MV-4-11 (cell line): ENCODE measurements at regions not wholly inside any gene's neighbourhood (a gene's known extent, or its start where the extent isn't known, plus 50 kb on each side); places are given as distances from the start of the nearest gene placed in this dataset.

ENCODE experiments used
- DNase-seq: peaks from one replicate; lab custom pipeline; 2025; lab: John Stamatoyannopoulos, UW

- DNase-seq, result peak; percentile 87
These were observed 115.1 kb upstream of the DAP start for GRCh38 chr5:10876006-10876744.

- DNase-seq, result no peak
These were observed 114.3 kb upstream of the DAP start for GRCh38 chr5:10875201-10875768.

- DNase-seq, result no peak
These were observed 113.5 kb upstream of the DAP start for GRCh38 chr5:10874541-10874940.

GRCh38 chr5:10870791-10871190 lies 109.8 kb upstream of the DAP start:
- DNase-seq, result no peak

- DNase-seq, result no peak
These were observed 107.9 kb upstream of the DAP start for GRCh38 chr5:10868956-10869355.

- no peak for DNase-seq
These were observed 106.6 kb upstream of the DAP start for GRCh38 chr5:10867389-10868303.

GRCh38 chr5:10866913-10867312 lies 105.9 kb upstream of the DAP start:
- no peak for DNase-seq

GRCh38 chr5:10863763-10864383 lies 102.8 kb upstream of the DAP start:
- peak; percentile 41 for DNase-seq

GRCh38 chr5:10862085-10862484 lies 101.1 kb upstream of the DAP start:
- no peak for DNase-seq

GRCh38 chr5:10861423-10861790 lies 100.4 kb upstream of the DAP start:
- DNase-seq, result no peak

GRCh38 chr5:10860645-10861422 lies 99.8 kb upstream of the DAP start:
- no peak for DNase-seq

GRCh38 chr5:10860196-10860543 lies 99.1 kb upstream of the DAP start:
- DNase-seq, result no peak

GRCh38 chr5:10859393-10860195 lies 98.6 kb upstream of the DAP start:
- no peak for DNase-seq

- no peak for DNase-seq
These were observed 97.9 kb upstream of the DAP start for GRCh38 chr5:10858945-10859344.

- no peak for DNase-seq
These were observed 97.3 kb upstream of the DAP start for GRCh38 chr5:10858307-10858706.

- DNase-seq, result no peak
These were observed 96.3 kb upstream of the DAP start for GRCh38 chr5:10857338-10857733.

- DNase-seq, result peak; percentile 86
These were observed 95.8 kb upstream of the DAP start for GRCh38 chr5:10856683-10857337.

- no peak for DNase-seq
These were observed 95.0 kb upstream of the DAP start for GRCh38 chr5:10856071-10856470.

GRCh38 chr5:10854506-10855277 lies 93.7 kb upstream of the DAP start:
- peak; percentile 93 for DNase-seq

GRCh38 chr5:10853154-10853553 lies 92.1 kb upstream of the DAP start:
- no peak for DNase-seq
